ENCODE measurements at regions not wholly inside any gene's neighbourhood (a gene's known extent, or its start where the extent isn't known, plus 50 kb on each side); places are given as distances from the start of the nearest gene placed in this dataset.
A peak's percentile ranks its signal among the peaks of the same experiment; 100 is the strongest.

DNA sequence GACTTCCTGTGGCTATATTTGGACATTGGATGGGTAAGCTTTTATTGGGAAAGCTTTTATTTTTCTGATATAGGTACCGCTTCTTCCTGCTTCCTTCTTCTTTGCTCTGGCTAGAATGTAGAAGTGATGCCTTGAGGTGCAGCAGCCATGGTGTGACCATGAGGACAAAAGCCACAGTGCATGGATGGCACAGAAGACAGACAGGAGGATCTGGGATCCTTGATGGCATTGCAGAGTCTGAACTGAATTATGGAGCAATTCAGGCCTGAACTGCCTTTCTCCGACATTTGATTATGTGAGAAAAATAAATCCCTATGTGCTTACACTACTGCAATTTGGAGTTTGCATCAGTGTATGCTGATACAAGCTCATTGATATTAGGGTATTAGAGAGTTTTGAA, 191.3 kb upstream of the CRY1 start:
- no peak for DNase-seq

- no peak for DNase-seq
Measured at GRCh38 chr12:107287436-107288413, 194.4 kb upstream of the CRY1 start.

GRCh38 chr12:107288414-107289127, 195.2 kb upstream of the CRY1 start:
- DNase-seq: no peak

DNA sequence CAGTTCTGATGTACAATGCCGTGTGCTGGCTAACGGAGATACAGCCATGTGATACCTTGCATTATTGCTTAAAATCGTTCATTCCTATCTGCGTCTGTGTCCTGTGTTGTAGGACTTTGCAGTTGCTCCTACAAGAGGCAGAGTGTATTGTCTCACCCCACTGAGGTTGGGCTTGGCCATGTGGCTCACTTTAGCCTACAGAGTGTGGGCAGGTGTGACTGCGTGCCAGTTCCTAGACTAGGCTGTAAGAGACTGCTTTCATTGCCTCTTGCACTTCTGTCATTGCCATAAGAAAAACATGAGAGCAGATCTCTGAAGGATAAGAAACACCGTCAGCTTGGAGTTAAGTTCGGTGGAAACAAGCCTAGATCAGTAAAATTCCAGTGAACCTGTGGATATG, 197.7 kb upstream of the CRY1 start:
- DNase-seq: no peak

GRCh38 chr12:107296681-107297089, 203.3 kb upstream of the CRY1 start:
- DNase-seq: no peak

DNA sequence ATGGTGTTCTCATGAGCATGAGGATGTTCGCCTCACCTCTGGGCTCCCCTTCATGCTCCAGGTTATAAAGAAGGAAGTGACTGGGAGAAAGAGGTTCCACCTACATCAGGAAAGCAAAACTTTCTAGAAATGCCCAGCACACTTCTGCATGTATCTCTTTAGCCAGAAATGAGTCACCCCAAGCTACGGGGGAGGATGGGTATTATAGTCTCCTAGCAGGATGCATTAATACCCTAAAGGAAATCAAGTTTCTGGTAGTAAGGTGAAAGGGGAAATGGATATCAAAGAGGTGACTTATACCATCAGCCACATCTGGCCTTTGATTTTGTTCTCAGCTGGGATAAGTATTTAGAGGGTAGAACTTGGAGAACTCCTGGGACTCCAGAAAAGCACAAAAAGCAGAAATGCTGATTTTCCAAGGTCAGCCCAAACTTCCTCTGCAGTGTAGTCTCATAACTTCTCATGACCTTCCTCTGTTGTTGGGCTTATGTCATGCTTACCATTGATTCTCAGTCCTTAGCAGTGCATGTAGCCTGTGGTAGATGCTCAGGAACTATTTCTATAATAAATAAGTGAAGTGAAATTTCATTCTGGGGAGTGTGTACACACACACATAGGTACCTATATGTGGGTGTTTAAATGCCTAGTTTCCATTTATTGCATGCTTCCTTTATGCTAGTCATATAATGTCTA, 209.4 kb upstream of the CRY1 start:
- no peak for DNase-seq

GRCh38 chr12:107304588-107305532, 211.5 kb upstream of the CRY1 start:
- no peak for DNase-seq

DNA sequence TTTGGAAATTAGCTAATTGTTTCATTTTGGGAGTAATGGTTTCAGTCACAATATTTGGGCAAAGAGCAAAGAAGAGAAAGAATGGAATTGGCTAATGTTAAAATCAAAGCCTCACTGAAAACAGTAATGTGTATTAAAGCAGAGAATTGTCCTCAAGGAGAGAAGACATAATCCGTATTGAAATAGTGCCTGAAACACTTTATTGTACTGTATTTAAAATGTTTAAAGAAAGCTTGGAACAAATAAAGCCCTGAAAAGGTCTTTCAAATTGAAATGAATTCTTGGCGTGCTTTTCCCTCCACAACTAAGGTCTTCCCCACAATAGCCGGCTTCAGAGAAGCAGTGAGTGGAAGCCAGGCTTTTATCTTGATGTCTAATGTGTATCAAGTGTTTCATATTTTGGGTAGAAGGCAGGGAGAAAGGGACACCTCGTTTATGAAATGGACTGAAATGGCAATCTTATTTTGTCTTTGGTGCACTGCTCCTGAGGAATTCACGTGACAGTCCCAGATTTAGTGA, 212.9 kb upstream of the CRY1 start:
- DNase-seq: no peak

GRCh38 chr12:107308310-107308709, 215.0 kb upstream of the CRY1 start:
- DNase-seq: no peak

GRCh38 chr12:107309020-107309419, 215.7 kb upstream of the CRY1 start:
- no peak for DNase-seq

DNA sequence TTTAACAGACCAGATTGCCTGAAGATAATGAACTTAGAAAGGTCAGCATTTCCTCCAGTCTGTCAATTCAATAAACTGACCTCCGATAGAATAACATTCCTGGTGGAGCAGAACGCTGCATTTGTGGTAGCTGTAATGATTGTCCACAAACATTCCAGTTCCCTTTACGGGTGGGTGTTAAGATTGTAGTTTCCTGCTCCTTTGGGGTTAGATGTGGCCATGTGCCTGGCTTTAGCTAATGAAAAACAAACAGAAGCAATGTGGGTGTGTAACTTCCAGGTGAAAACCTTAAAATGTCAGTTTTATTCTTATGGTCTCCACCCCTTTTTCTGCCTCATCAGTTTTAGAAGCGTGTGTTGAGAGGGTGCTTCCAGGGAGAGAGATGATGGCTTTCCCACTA, 217.3 kb upstream of the CRY1 start:
- DNase-seq: no peak

- no peak for DNase-seq
Measured at GRCh38 chr12:107311682-107312081, 218.3 kb upstream of the CRY1 start.

GRCh38 chr12:107317751-107318555, 224.6 kb upstream of the CRY1 start:
- peak; percentile 76 for DNase-seq

DNA sequence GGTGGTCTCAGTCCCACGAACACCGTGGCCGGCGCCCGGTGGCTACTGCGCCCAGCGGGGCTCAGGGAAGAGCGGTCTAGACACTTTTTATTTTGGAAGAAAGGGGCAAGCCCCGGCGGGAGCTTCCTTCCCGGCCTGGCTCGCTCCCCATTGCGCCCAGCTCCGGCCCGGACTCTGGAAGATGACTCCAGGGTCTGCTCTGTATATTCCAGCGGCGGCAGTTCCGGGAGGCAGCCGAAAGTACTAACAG, 225.1 kb upstream of the CRY1 start:
- DNase-seq: no peak

DNA sequence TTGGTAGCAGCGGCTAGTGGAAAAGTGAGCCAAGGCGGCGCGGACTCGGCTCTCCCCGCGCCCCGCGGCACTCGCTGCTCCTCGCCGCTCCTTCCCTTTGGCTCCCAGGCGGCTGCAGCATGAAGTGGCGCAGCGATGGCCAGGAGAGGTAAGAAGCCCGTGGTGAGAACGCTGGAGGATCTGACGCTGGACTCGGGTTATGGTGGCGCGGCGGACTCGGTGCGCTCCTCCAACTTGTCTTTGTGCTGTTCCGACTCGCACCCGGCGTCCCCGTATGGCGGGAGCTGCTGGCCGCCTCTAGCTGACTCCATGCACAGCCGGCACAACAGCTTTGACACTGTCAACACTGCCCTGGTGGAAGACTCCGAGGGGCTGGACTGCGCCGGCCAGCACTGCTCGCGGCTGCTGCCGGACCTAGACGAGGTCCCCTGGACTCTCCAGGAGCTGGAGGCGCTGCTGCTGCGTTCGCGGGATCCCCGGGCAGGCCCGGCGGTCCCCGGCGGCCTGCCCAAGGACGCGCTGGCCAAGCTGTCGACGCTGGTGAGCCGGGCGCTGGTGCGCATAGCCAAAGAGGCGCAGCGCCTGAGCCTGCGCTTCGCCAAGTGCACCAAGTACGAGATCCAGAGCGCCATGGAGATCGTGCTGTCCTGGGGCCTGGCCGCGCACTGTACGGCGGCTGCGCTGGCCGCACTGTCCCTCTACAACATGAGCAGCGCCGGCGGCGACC, 225.6 kb upstream of the CRY1 start:
- peak; percentile 25 for DNase-seq

- peak; percentile 13 for DNase-seq
Measured at GRCh38 chr12:107319533-107320032, 226.2 kb upstream of the CRY1 start.

DNA sequence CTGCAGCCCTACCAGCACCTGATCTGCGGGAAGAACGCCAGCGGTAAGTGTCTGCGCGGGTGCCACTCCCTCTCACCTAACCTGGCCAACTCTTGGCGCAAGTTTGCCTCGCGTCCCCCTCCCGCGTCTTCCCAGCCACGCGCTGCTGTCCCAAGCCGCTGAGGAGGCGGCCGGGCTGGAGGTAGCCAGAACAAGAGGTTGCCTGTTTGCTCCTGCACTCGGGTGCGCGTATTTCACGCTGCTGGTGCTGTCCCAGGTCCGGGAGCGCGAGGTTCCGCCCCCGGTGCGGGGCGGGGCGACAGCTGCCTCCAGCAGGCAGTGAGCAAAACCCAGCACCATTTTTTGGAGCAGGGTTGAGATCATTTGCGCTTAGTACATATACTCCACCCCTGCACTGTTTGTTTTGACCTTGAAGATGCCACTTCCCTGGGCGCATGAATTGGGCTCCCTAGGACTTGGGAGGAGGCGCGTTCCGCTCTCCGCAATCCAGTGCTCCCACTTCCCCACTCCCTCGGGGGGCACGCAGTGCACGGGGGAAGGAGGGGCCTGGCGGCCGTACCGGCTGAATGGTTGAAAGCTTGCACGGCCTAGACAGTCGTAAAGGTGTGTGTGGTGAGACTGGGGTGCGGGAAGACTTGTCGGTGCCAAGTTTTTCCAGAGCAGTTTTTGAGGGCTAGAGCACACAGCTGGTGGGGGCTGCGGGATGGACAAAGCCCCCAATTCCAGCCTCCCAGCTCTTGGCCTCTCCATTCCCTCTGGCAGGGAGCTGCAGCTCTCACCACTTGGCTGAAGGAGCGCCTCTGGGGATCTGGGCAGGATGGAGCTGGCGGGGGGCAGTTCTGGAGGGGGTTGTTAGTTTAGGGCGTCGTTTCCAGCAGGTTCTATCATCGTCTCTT, 226.9 kb upstream of the CRY1 start:
- peak; percentile 74 for DNase-seq

GRCh38 chr12:107320929-107321631, 227.7 kb upstream of the CRY1 start:
- peak; percentile 61 for DNase-seq

- DNase-seq: no peak
Measured at GRCh38 chr12:107322063-107322462, 228.7 kb upstream of the CRY1 start.
